A673 (cell line): ENCODE measurements at regions not wholly inside any gene's neighbourhood (a gene's known extent, or its start where the extent isn't known, plus 50 kb on each side); places are given as distances from the start of the nearest gene placed in this dataset.

Experiments used
- EZH2 ChIP-seq: fragments of 200-600 bp; sonication (generic); IDR thresholded peaks from 2 replicates; pipeline ENCODE4 v1.6.1; 2017; ENCODE audit warnings: borderline replicate concordance, low read depth, mild to moderate bottlenecking, mixed read lengths, antibody characterized with exemption, low read length; ENCODE audit not compliant: poor library complexity, severe bottlenecking
- TF ChIP-seq, protein P1 (sequence below): fragments of 300-800, 200-600 bp; sonication (generic); conservative IDR thresholded peaks from 2 replicates; pipeline ENCODE4 v1.5.1; 2017; ENCODE audit warnings: low read depth, mild to moderate bottlenecking, antibody characterized with exemption, low read length, moderate library complexity, mixed read lengths

DNA sequence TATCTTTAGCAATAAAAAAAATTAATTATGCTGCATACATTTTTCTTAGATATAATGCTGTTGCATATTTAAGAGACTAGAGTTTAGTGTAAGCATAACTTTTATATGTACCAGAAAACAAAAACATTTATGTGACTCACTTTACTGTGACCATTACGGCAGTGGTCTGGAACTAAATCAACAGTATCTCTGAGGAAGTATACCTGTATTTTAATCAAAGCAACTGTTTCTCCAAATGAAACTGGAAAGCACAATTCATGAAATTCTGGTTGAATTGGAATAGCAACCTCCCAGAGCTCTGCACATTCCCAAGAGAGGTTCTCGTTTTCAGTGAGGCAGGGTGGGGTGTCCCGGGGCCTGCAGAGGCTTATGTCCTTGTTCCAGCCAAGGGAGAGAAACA, 112.2 kb upstream of the TACR1 start:
- TF ChIP-seq, protein P1, sequence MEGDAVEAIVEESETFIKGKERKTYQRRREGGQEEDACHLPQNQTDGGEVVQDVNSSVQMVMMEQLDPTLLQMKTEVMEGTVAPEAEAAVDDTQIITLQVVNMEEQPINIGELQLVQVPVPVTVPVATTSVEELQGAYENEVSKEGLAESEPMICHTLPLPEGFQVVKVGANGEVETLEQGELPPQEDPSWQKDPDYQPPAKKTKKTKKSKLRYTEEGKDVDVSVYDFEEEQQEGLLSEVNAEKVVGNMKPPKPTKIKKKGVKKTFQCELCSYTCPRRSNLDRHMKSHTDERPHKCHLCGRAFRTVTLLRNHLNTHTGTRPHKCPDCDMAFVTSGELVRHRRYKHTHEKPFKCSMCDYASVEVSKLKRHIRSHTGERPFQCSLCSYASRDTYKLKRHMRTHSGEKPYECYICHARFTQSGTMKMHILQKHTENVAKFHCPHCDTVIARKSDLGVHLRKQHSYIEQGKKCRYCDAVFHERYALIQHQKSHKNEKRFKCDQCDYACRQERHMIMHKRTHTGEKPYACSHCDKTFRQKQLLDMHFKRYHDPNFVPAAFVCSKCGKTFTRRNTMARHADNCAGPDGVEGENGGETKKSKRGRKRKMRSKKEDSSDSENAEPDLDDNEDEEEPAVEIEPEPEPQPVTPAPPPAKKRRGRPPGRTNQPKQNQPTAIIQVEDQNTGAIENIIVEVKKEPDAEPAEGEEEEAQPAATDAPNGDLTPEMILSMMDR, result no peak
- no peak for TF ChIP-seq EZH2
